Activated T-cell treated with anti-CD3 and anti-CD28 coated beads for 1 hour (primary cell): ENCODE measurements at regions not wholly inside any gene's neighbourhood (a gene's known extent, or its start where the extent isn't known, plus 50 kb on each side); places are given as distances from the start of the nearest gene placed in this dataset.

Source experiments
- DNase-seq: peaks from one replicate; pipeline ENCODE4 v3.0.0-alpha.2; 2020; ENCODE audit warnings: low read depth

DNA sequence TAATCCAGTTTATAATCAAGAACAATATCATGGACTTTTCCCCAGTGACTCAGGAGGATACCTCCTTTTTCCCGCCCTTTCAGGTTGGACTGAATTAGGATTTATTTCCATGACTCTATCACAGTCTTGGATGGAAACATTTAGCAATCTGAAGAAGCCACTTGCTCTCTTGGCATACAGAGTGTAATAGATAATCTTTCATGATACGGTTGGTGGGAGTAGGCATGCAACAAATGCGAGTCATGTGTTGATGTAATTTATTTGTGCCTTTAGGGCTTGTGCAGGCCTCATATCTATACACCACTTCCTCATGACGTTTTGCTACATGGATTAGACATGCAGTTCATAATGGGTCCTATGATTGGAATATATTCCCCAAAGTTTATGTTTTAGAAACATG is 54.2 kb upstream of the MCTP2 start:
- DNase-seq = no peak

DNA sequence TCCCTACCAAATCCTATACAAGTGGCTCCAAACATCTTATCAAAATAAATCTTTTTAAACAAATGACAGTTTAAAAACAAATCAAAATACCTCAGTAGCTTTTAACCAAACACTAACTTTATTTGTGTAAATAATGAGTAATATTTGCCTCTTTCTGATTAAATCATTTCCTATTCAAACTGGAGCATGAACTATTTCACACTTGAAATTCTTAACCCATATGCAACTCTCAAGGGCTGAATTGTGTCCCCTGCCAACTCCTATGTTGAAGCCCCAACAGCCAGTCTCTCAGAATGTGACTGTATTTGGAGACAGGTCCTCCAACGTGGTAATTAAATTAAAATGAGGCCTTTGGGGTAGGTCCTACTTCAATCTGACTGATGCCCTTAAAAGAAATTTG is 55.9 kb upstream of the MCTP2 start:
- no peak for DNase-seq

DNA sequence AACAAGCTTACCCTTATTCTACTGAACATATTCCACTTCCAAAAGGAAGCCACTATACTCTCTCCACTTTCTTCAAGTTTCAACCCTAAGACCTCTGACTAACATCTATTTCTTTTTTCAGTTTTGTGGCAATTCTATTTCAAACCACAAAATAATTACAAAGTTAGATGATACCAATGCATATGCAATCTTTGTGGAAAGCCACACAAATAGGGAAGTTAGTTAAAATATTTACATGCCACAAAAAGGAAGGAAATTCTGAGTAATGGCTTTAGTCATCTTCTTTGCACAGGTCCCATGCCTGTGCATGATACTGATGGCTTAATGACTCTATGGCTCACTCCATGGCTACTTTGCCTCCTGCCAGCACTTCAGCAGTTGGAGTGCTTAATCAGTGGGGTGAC is 57.0 kb upstream of the MCTP2 start:
- no peak for DNase-seq

DNA sequence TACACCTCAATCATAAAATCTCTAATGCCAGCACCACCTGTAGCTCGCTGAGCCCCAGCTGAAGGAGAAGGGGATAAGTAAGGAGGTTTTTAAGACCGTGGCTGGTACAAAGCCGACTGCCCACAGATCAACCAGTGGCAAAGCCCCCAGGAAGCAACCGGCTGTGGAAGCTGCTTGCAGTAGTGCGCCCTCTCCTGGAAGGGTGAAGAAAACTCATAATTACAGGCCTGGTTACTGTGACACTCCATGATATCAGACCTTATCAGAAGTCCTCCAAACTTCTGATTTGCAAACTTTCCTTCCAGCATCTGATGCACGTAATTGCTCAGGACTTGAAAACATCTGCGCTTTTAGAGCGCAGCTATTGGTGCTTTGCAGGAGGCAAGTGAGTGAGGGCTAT is 63.1 kb upstream of the MCTP2 start:
- DNase-seq = no peak

DNA sequence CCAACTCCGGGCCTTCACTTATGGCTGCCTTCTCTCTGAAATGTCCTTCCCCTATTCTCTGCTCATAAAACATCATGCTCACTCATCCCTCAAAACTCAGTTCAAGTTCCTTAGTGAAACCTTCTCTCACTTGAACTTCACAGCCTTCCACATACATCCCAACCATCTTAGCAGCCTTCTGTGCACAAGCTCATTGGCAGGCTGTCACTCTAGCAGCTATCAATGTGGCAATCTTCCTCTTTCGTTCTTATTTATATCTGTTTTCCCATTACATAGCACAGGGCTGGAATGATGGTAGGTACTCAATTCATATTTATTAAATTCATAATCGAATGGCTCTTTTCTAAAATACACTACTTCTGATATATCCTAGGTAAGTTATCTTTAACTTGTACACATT is 66.4 kb upstream of the MCTP2 start:
- DNase-seq = no peak

DNA sequence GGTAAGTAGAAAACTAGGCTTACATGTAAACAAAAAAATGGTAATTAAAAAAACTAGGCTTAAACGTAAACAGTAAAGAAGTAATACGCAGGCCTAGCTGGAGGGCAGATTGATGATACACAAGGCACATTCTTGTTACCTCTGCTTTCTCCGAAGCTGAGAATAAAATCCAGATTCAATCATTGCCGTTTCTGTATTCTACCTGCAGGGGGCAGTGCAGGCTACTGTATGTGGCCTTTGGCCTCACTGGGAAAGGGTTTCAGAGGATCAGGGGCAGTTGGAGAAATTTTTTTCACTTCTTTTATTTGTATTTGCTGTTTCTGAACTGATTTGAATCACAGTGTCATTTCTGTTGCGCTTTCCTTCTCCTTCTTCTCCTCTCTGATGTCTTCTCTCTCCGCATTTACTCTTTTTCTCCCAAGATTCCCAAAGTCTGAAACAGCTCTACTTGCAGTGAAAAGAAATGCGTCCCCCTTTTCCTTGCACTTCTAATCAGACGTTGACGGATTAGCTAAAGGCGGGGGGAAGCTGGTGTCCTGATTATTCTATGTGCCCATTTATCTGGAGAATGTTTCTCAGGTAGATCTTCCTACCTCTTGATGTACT is 67.1 kb upstream of the MCTP2 start:
- DNase-seq = peak; percentile 41

DNA sequence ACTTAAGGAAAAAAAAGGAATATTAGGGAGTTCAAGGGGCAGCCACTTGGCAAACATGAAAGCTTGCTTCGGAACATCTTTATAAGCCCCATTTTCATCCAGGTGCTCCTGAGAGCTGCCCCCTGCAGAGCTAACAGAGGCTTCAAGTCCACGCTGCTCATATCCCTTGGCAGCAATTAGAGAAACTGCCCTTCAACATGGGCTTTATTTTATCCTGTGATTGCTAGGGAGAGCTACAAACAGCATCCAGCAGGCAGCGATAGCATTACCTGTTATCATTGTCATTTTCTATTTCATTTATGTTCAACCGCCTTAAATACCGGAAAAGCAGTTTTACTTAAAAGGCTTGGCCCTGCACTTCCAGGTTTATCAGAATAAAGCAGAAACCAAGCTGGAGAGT is 68.4 kb upstream of the MCTP2 start:
- DNase-seq = no peak

DNA sequence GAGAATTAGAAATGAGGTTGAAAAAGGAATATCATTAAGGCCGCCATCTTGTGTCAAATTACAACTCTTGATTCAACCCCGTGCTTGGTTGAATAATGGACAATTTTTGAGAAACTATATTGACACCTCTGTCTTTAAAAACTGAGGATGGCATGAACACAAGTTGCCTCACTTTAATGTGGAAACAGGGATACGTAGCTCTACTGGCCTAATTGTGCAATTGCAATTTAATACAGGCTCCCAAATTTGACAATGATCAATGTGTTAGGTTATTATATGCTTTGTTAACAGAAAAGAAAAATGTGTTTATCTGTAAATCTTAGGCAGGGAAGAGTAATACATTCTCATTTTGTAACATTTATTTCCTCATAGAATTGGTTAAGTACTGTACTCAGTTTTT is 77.1 kb upstream of the MCTP2 start:
- no peak for DNase-seq

DNA sequence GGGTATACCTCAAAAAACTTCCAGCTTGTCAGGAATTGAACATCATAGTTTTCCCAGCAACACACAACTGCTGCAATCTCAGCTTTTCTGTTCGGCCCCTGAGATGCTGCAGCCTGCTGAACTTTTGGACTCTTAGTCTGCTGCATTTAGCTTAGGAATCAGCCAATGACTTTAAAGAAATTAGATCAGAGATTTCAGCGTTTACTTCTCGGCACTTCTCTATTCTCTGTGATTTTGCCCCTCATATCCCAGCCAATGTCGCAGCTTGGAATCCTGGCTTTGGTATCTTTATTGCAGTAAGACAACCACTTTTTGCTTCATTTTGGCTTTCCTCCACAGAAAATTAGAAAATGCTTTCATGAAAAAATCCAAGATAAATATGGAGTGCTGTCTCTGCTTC is 86.3 kb upstream of the MCTP2 start:
- DNase-seq = no peak

DNA sequence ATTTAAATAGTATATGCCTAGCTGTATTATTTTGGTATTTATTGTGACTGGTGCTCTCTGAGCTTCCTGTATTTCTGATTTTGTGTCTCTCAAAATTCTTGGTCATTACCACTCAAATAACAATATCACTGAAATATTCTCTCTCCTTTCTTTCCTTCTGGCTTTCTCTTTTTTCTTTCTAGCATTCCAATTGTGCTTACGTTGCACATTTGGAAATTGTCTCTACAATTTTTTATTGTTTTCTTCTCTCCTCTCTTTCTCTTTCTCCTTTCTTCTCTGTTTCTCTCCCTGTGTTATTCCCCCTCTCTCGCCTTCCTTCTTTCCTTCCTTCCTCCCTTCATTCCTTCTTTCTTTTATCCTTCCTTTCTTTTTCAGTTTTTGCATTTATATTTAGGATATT is 89.6 kb upstream of the MCTP2 start:
- DNase-seq = no peak

DNA sequence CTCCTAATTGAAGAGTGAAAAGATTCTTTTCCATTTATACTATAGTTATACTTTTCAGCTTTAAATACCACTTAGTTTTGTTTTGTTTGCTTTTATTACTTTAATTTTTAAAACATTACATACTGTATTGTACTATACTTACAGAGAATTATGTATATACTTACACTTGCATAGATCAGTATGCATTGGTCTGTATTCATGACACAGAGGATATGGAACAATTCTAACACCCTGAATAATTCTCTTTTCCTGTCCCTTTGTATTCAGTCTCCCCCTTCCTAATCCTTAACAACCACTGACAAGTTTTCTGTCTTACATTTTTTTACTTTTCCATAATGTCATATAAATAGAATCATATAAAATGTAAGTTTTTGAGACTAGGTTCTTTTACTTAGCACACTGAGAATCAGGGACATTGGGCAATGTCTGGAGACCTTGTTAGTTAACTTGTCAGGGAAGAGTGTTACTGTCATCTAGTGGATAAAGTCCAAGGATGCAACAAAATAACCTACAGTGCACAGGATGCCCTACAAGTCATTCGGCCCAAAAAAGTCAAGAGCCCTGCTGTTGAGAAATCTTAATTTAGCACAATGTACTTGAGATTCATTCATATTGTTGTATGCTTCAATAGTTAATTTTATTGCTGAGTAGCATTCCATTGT is 95.7 kb upstream of the MCTP2 start:
- DNase-seq = no peak

DNA sequence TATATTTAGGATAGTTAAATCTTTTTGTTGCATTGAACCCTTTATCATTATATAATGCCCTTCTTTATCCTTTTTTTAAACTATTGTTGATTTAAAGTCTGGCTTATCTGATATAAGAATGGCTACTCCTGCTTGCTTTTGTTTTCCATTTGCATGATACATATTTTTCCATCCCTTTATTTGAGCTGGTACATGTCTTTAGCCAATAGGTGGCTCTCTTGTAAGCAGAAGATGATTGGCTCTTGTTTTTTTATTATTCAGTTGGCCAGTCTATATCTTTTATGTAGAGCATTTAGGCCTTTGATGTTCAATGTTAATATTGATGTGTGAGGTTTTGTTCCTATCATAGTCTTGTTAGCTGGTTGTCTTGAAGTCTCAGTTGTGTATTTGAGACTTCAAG is 99.5 kb upstream of the MCTP2 start:
- no peak for DNase-seq

DNA sequence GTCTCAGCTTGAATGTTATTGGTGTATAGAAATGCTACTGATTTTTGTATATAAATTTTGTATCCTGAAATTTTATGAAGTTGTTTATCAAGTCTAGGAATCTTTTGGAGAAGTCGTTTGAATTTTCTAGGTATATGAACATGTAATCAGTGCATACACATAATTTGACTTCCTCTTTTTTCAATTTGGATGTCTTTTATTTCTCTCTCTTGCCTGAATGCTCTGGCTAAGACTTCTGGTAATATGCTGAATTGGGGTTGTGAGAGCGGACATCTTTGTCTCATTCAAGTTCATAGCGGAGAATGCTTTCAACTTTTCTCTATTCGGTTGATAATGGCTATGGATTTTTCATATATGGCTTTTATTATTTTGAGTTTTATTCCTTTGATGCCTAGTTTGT is 100.9 kb upstream of the MCTP2 start:
- no peak for DNase-seq

DNA sequence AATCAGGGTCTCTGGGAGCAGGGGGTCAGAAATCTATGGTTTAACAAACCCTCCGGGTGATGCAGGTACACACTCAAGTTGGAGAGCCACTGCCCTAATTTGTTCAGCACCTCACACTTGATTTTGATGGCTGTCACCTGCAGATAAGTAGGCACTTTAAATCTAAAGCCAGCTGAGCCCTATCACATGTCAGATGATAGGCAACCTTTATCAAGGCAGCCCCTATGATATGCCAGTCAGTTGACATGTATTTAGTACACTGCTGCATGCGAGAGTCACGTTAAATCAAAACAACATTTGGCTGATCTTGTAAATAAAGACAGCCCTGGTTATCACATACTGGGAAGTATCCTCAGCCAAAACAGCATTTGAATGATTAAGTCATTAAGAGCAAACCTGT is 104.4 kb upstream of the MCTP2 start:
- no peak for DNase-seq

DNA sequence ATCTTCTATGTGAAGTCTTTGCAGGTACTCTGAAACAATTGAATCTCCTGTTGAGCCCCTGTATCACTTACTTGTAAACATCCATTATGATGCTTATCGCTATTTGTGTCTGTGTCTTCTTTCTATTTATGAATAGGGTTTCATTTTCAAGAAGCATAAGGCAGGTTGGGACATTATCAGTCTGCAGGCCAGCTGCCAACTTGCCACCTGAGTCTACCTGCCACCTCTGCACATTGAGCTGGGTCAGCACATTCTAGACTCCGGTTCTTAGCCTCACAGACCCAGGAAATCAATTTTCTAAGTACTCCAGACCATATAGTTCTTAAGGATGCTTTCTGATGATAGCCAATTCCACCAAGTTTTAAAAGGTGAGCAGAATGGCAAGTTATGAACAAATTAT is 105.7 kb upstream of the MCTP2 start:
- DNase-seq = no peak

DNA sequence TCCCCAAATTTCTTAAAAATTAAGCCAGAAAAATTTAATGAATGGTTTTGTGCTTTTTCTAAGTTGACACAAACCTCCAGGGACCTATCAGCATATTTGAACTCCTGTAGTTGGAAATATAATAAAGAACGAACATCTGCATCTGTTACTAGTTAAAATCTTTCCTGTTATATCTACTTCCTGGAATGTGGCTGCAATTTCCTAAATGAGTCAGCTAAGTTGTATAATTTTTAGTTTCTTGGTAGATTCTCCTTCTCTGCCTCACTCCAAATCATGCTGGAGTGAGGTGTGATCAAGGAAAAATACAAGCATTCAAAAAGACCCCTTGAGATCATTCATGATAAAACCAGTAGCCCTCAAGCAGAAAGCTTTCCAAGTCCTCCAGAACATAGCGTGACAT is 106.2 kb upstream of the MCTP2 start:
- no peak for DNase-seq

DNA sequence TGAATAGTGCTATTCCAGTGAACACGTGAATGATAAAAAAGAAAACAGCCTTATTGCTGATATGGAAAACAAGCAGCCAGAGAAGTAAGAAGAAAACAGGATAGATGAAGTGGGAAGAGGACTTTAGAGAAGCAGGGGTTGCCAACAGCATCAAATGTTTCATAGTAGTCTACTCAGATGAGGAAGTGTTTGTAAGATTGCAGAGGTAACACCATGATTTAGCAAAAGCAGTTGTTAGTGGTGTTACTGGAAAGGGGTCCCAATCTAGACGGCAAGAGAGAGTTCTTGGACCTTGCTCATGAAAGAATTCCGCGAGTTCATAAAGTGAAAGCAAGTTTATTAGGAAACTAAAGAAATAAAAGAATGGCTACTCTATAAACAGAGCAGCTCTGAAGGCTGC is 108.8 kb upstream of the MCTP2 start:
- DNase-seq = no peak

DNA sequence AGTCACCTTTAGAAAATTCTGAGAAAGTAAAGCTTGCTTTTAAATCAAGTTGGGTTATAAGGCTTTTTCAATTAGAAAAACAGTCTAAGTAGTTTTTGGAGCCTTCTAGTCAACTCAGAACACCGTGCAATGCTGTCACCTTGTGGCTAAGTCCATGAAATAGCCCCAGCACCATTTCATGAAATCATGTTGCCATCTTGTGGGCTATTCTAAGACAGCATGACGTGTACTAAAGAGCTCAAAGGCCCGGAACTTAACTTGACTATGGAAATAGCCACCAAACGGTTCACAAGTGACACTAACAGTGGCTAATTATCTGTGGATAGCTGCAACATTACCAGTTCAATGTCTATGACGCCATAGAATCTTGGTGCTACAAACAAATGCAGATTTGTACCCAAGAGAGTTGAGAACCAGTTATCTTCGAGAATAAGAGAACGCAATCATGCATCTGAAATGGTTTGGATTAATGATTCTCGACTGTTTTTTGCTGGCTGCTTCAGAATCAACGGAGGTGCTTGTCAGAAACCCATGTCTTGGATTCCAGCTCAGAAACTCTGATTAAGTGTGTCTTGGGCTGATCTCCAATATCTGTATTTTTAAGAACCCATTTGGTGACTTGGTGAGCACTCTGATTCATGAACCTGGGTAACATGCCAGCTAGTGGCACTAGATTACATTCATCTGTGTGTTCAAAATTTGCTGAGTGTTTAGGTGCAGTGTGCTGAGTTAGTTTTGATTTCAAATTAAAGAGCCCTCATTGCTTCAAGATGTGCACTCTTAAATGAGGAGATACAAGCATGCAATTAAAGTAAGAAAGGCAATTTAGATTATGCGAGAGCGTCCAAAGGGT is 111.2 kb upstream of the MCTP2 start:
- no peak for DNase-seq

DNA sequence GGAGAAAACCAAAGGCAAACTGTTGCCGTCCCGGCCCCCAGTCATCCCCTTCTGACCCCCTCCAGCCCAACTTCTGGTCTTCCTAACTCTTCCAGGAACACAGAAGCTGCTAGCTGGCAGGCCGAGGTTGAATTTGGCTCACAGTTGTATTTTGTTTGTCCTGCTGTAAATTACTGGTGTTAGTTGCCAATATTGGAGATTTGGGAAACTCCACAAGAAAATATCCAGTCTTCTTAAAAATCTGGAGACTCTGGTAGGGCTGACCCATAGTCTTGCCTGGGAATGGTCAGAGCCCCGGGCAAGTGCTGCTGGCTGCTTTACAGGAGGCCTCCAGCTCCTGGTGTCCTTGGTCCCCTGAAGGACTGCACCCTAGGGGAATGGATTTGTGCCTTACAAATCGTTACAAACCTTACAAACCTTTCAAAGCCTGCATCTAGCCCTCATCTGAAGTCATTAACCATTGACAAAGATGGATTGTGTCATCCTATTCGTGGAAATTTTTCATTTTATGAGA is 112.0 kb upstream of the MCTP2 start:
- DNase-seq = no peak

DNA sequence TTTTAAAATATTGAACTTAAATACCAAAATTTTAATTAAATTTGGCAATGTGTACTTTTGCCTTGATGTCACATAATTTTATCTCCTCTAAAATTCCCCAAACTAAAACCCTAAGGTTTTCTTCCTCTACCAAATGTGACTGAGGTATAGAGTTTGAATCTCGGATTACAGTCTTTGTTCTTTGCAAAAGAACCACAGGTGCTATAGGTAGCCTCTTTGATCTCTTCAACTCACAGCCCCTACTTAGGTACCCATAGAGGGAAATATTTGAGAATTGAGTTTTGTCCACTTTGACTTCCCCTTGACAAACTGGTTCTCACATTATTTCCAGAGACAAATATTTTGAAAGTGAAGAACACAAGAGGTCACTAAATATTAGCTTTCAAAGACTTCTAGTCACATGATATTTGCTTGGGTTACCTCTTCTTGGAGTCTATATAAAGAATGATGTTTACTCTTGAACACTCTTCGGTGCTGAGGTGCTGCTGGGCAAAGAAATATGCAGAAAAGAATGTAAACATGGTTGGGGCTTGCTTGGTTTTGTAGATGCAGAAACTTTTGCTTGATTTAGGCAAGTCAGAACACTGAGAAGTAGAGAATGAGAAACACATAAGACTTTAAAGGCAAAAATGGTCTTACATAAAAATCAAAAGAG is 120.8 kb upstream of the MCTP2 start:
- no peak for DNase-seq

DNA sequence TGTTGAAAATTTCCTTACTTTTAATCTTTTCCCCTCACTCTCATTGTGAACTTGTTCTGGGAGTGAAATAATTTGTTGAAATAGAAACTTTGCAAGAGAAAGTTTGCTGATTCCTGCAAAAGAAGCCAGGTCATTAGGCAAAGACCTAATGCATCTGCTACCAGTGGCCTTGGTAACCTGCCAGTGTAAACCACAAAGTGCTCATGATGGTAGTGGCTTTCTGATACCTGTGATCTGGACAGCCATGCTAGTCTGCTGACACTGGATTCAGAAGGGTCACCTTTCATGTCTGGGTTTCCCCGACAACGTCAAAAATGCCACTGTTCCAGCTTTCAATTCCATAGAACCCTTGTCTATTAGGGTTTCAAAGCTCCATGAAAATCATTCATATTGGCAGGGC is 123.7 kb upstream of the MCTP2 start:
- DNase-seq = no peak

DNA sequence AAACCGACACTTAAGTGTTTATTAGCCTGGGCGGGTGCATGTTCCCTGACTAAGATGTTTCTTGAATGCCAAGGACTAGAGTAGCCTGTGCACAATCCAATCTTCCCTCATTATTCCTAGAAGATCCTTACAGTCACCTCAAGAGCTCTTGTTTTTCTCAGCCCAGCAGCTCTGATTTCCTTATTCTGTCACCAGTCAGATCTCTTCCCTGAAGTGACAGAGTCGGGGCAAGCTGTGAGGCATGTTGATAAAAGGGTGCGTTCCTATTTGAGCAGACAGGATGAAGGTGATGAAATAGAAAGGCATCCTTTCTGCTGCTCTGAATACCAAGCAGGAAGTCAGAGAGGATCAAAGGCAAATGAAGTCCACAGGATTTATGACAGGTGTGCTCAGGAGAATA is 125.6 kb upstream of the MCTP2 start:
- no peak for DNase-seq

DNA sequence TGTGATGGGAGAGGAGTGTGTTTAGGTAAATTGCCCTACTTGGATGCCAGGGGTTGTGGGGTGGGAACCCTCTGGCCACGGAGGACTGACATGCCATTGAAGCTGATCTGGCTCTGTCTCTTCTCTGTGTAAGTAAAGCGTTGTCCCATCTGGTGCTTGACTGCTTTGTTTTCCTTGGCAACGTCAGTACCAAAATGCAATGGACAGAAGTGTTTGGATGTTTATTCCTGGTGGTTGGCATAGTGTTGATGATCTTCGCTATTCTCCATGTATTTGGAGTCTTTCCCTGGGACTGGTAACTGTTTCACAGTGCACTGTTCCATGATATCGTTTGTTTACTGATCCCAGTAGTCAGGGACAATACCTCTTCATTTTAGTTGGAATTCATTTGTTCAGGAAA is 130.5 kb upstream of the MCTP2 start:
- DNase-seq = no peak
